ENCODE measurements at regions not wholly inside any gene's neighbourhood (a gene's known extent, or its start where the extent isn't known, plus 50 kb on each side); places are given as distances from the start of the nearest gene placed in this dataset.
A peak's percentile ranks its signal among the peaks of the same experiment; 100 is the strongest.

GRCh38 chr15:63434576-63435186, 53.0 kb upstream of the CA12 start:
- Mint-ChIP-seq H3K27ac (no peak overlapping the region), H3K4me3 (no peak overlapping the region), H3K4me1 (ENCODE audit: low read depth) (peaks cover 13% of the 10 kb centered on the region), H3K9me3 (no peaks in the 10 kb centered on the region), H3K27me3 (ENCODE audit: insufficient read depth) (peaks cover 4% of the 10 kb centered on the region), H3K36me3 (ENCODE audit: low read depth) (no peaks in the 10 kb centered on the region)
- no peak for DNase-seq (ENCODE audit: low spot score)
- intact Hi-C loops (cut with micrococcal nuclease), result no loop called here

- intact Hi-C loops (cut with micrococcal nuclease), result no loop called here
Measured at GRCh38 chr15:63435204-63435820, 53.7 kb upstream of the CA12 start.

GRCh38 chr15:63436341-63436740, 54.7 kb upstream of the CA12 start:
- no peak for DNase-seq (ENCODE audit: low spot score)
- no peaks in the 10 kb centered on the region for H3K36me3 Mint-ChIP-seq (ENCODE audit: low read depth)
- no peak overlapping the region for H3K4me3 Mint-ChIP-seq
- H3K4me1 Mint-ChIP-seq (ENCODE audit: low read depth), result peaks cover 29% of the 10 kb centered on the region
- H3K9me3 Mint-ChIP-seq, result no peaks in the 10 kb centered on the region
- peaks cover 6% of the 10 kb centered on the region for H3K27me3 Mint-ChIP-seq (ENCODE audit: insufficient read depth)
- intact Hi-C loops (cut with micrococcal nuclease), result no loop called here
- H3K27ac Mint-ChIP-seq, result peak overlapping the region; percentile 32

More at GRCh38 chr15:63435204-63435820, 53.7 kb upstream of the CA12 start:
- Mint-ChIP-seq H3K4me3 (no peak overlapping the region), H3K27me3 (ENCODE audit: insufficient read depth) (peaks cover 4% of the 10 kb centered on the region), H3K36me3 (ENCODE audit: low read depth) (no peaks in the 10 kb centered on the region), H3K9me3 (no peaks in the 10 kb centered on the region), H3K27ac (no peak overlapping the region), H3K4me1 (ENCODE audit: low read depth) (peaks cover 19% of the 10 kb centered on the region)
- DNase-seq (ENCODE audit: low spot score), result no peak

GRCh38 chr15:63436872-63437375, 55.3 kb upstream of the CA12 start:
- Mint-ChIP-seq H3K36me3 (ENCODE audit: low read depth) (no peaks in the 10 kb centered on the region), H3K27me3 (ENCODE audit: insufficient read depth) (peaks cover 6% of the 10 kb centered on the region), H3K27ac (peak overlapping the region; percentile 32), H3K4me3 (no peak overlapping the region), H3K9me3 (no peaks in the 10 kb centered on the region), H3K4me1 (ENCODE audit: low read depth) (peaks cover 35% of the 10 kb centered on the region)
- DNase-seq (ENCODE audit: low spot score), result peak; percentile 68
- intact Hi-C loops (cut with micrococcal nuclease), result no loop called here

- no peak for DNase-seq (ENCODE audit: low spot score)
- peaks cover 40% of the 10 kb centered on the region for H3K4me1 Mint-ChIP-seq (ENCODE audit: low read depth)
- no peak overlapping the region for H3K27ac Mint-ChIP-seq
Measured at GRCh38 chr15:63439536-63440264, 58.1 kb upstream of the CA12 start.

GRCh38 chr15:63440265-63440648, 58.6 kb upstream of the CA12 start:
- Mint-ChIP-seq H3K27me3 (ENCODE audit: insufficient read depth) (peaks cover 4% of the 10 kb centered on the region), H3K4me3 (no peak overlapping the region), H3K9me3 (no peaks in the 10 kb centered on the region), H3K36me3 (ENCODE audit: low read depth) (no peaks in the 10 kb centered on the region), H3K27ac (no peak overlapping the region), H3K4me1 (ENCODE audit: low read depth) (peaks cover 40% of the 10 kb centered on the region)
- intact Hi-C loops (cut with micrococcal nuclease), result no loop called here
- no peak for DNase-seq (ENCODE audit: low spot score)

More at GRCh38 chr15:63439536-63440264, 58.1 kb upstream of the CA12 start:
- H3K27me3 Mint-ChIP-seq (ENCODE audit: insufficient read depth), result peaks cover 4% of the 10 kb centered on the region
- no peaks in the 10 kb centered on the region for H3K36me3 Mint-ChIP-seq (ENCODE audit: low read depth)
- H3K4me3 Mint-ChIP-seq, result no peak overlapping the region
- intact Hi-C loops (cut with micrococcal nuclease), result no loop called here
- no peaks in the 10 kb centered on the region for H3K9me3 Mint-ChIP-seq

- Mint-ChIP-seq H3K27ac (no peak overlapping the region), H3K4me1 (ENCODE audit: low read depth) (peaks cover 40% of the 10 kb centered on the region), H3K27me3 (ENCODE audit: insufficient read depth) (peaks cover 2% of the 10 kb centered on the region), H3K4me3 (no peak overlapping the region), H3K9me3 (no peaks in the 10 kb centered on the region), H3K36me3 (ENCODE audit: low read depth) (no peaks in the 10 kb centered on the region)
- intact Hi-C loops (cut with micrococcal nuclease), result no loop called here
- no peak for DNase-seq (ENCODE audit: low spot score)
Measured at GRCh38 chr15:63440756-63441155, 59.1 kb upstream of the CA12 start.

- H3K36me3 Mint-ChIP-seq (ENCODE audit: low read depth), result no peaks in the 10 kb centered on the region
- DNase-seq (ENCODE audit: low spot score), result no peak
- H3K9me3 Mint-ChIP-seq, result no peaks in the 10 kb centered on the region
- intact Hi-C loops (cut with micrococcal nuclease), result no loop called here
- no peak overlapping the region for H3K4me3 Mint-ChIP-seq
- H3K4me1 Mint-ChIP-seq (ENCODE audit: low read depth), result peaks cover 44% of the 10 kb centered on the region
- no peak overlapping the region for H3K27ac Mint-ChIP-seq
- H3K27me3 Mint-ChIP-seq (ENCODE audit: insufficient read depth), result peaks cover 2% of the 10 kb centered on the region
Measured at GRCh38 chr15:63441266-63441665, 59.6 kb upstream of the CA12 start.

- H3K27ac Mint-ChIP-seq, result no peak overlapping the region
- no peak overlapping the region for H3K4me3 Mint-ChIP-seq
- peaks cover 2% of the 10 kb centered on the region for H3K27me3 Mint-ChIP-seq (ENCODE audit: insufficient read depth)
- H3K4me1 Mint-ChIP-seq (ENCODE audit: low read depth), result peaks cover 45% of the 10 kb centered on the region
- no peaks in the 10 kb centered on the region for H3K36me3 Mint-ChIP-seq (ENCODE audit: low read depth)
- H3K9me3 Mint-ChIP-seq, result no peaks in the 10 kb centered on the region
- intact Hi-C loops (cut with micrococcal nuclease), result no loop called here
- no peak for DNase-seq (ENCODE audit: low spot score)
Measured at GRCh38 chr15:63442080-63442479, 60.4 kb upstream of the CA12 start.

- Mint-ChIP-seq H3K27me3 (ENCODE audit: insufficient read depth) (peaks cover 3% of the 10 kb centered on the region), H3K27ac (no peak overlapping the region), H3K4me3 (no peak overlapping the region), H3K9me3 (no peaks in the 10 kb centered on the region), H3K4me1 (ENCODE audit: low read depth) (peaks cover 41% of the 10 kb centered on the region), H3K36me3 (ENCODE audit: low read depth) (no peaks in the 10 kb centered on the region)
- no peak for DNase-seq (ENCODE audit: low spot score)
- intact Hi-C loops (cut with micrococcal nuclease), result no loop called here
Measured at GRCh38 chr15:63444611-63445010, 59.8 kb upstream of the USP3 start.

GRCh38 chr15:63446255-63446654, 58.1 kb upstream of the USP3 start:
- H3K4me3 Mint-ChIP-seq, result no peak overlapping the region
- H3K27ac Mint-ChIP-seq, result no peak overlapping the region
- DNase-seq (ENCODE audit: low spot score), result no peak
- H3K9me3 Mint-ChIP-seq, result no peaks in the 10 kb centered on the region
- peaks cover 4% of the 10 kb centered on the region for H3K27me3 Mint-ChIP-seq (ENCODE audit: insufficient read depth)
- peaks cover 24% of the 10 kb centered on the region for H3K4me1 Mint-ChIP-seq (ENCODE audit: low read depth)
- intact Hi-C loops (cut with micrococcal nuclease), result no loop called here
- H3K36me3 Mint-ChIP-seq (ENCODE audit: low read depth), result no peaks in the 10 kb centered on the region

- H3K4me3 Mint-ChIP-seq, result no peak overlapping the region
- no peaks in the 10 kb centered on the region for H3K36me3 Mint-ChIP-seq (ENCODE audit: low read depth)
- H3K27ac Mint-ChIP-seq, result no peak overlapping the region
- intact Hi-C loops (cut with micrococcal nuclease), result no loop called here
- H3K9me3 Mint-ChIP-seq, result no peaks in the 10 kb centered on the region
- no peak for DNase-seq (ENCODE audit: low spot score)
- peaks cover 4% of the 10 kb centered on the region for H3K27me3 Mint-ChIP-seq (ENCODE audit: insufficient read depth)
- H3K4me1 Mint-ChIP-seq (ENCODE audit: low read depth), result peaks cover 15% of the 10 kb centered on the region
Measured at GRCh38 chr15:63447017-63447676, 57.2 kb upstream of the USP3 start.

GRCh38 chr15:63448266-63448665, 56.1 kb upstream of the USP3 start:
- Mint-ChIP-seq H3K27ac (no peak overlapping the region), H3K4me1 (ENCODE audit: low read depth) (peaks cover 22% of the 10 kb centered on the region), H3K9me3 (no peaks in the 10 kb centered on the region), H3K27me3 (ENCODE audit: insufficient read depth) (peaks cover 4% of the 10 kb centered on the region), H3K36me3 (ENCODE audit: low read depth) (no peaks in the 10 kb centered on the region), H3K4me3 (no peak overlapping the region)
- no peak for DNase-seq (ENCODE audit: low spot score)
- intact Hi-C loops (cut with micrococcal nuclease), result no loop called here
